Endodermal cell (in vitro differentiated cells): ENCODE measurements at regions not wholly inside any gene's neighbourhood (a gene's known extent, or its start where the extent isn't known, plus 50 kb on each side); places are given as distances from the start of the nearest gene placed in this dataset.

Experiments used
- DNase-seq: peaks from one replicate; pipeline ENCODE4 v3.0.0-alpha.2; 2017
- H3K27ac ChIP-seq: 2 replicates; pipeline ENCODE4 v1.5.1; 2013; ENCODE audit warnings: mild to moderate bottlenecking, low read depth, low read length, moderate library complexity
- H3K27me3 ChIP-seq: 2 replicates; pipeline ENCODE4 v1.6.1; 2013; ENCODE audit warnings: mild to moderate bottlenecking, low read length, moderate library complexity; ENCODE audit not compliant: insufficient read depth, control insufficient read depth, poor library complexity, severe bottlenecking
- H3K36me3 ChIP-seq: 2 replicates; pipeline ENCODE4 v1.7.0; 2013; ENCODE audit warnings: mild to moderate bottlenecking, low read length, moderate library complexity; ENCODE audit not compliant: control insufficient read depth, insufficient read depth
- H3K4me1 ChIP-seq: one replicate; pipeline ENCODE4 v1.7.0; 2013; ENCODE audit warnings: low read length; ENCODE audit not compliant: control insufficient read depth, insufficient read depth
- H3K4me3 ChIP-seq: 2 replicates; pipeline ENCODE4 v1.5.1; 2013; ENCODE audit warnings: mild to moderate bottlenecking, low read length, moderate library complexity
- H3K9ac ChIP-seq: 2 replicates; pipeline ENCODE4 v1.6.1; 2013; ENCODE audit warnings: mild to moderate bottlenecking, low read length, moderate library complexity; ENCODE audit not compliant: poor library complexity, severe bottlenecking; ENCODE audit errors: extremely low read depth
- H3K9me3 ChIP-seq: 2 replicates; pipeline ENCODE4 v1.6.1; 2013; ENCODE audit warnings: mild to moderate bottlenecking, low read length, moderate library complexity; ENCODE audit not compliant: control insufficient read depth
- H3K27ac Mint-ChIP-seq: 2 replicates; pipeline ENCODE4 v1.8.0; 2020; ENCODE audit warnings: mixed read lengths
- H3K27me3 Mint-ChIP-seq: 2 replicates; pipeline ENCODE4 v1.8.0; 2021; ENCODE audit warnings: mild to moderate bottlenecking, mixed read lengths; ENCODE audit not compliant: insufficient read depth
- H3K36me3 Mint-ChIP-seq: 2 replicates; pipeline ENCODE4 v1.8.0; 2020; ENCODE audit warnings: low read depth, mixed read lengths
- H3K4me1 Mint-ChIP-seq: 2 replicates; pipeline ENCODE4 v1.8.0; 2020; ENCODE audit warnings: mixed read lengths
- H3K4me3 Mint-ChIP-seq: 2 replicates; pipeline ENCODE4 v1.8.0; 2020; ENCODE audit warnings: mild to moderate bottlenecking, moderate library complexity, mixed read lengths
- H3K9me3 Mint-ChIP-seq: 2 replicates; pipeline ENCODE4 v1.8.0; 2020; ENCODE audit warnings: mild to moderate bottlenecking, mixed read lengths
- WGBS, 2 experiments: methylation state at CpG; one replicate each; pipeline versions ENCODE4 v1.1.5 to v1.1.7; 2013; ENCODE audit warnings: missing lambda C conversion rate in 2 of 2, mixed read lengths in 1 of 2; ENCODE audit not compliant: insufficient coverage in 1 of 2, insufficient read length in 1 of 2; 5-methylcytosine and 5-hydroxymethylcytosine counted together
- TF ChIP-seq, protein P1 (sequence below): fragments of 200-600 bp; sonication (generic); conservative IDR thresholded peaks from 2 replicates; pipeline ENCODE4 v1.5.0; 2021; ENCODE audit warnings: antibody characterized with exemption, mild to moderate bottlenecking

DNA sequence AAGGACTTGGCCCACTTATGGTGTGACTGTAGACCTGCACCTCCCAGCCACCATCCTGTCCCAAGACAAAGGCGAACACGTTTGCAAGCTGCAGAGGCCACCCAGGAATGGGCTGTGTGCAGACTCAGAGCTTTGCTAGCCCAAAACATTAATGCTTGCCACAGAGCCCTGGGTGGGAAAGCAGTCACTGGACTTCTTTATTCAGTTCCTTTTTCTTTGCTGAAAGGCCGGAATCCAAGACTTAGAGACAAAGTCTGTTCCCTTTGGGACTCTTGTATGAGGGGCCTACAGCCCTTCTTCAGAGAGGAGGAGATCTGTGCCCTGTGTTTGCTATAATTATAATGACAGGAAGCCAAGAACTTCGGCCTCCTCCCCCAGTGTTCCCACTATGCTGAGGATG lies 167.8 kb downstream of the DLEU7 start:
- no peak overlapping the region for H3K9ac ChIP-seq
- Mint-ChIP-seq H3K4me1 (peaks cover 45% of the 10 kb centered on the region), H3K9me3 (no peaks in the 10 kb centered on the region), H3K4me3 (no peak overlapping the region), H3K36me3 (no peaks in the 10 kb centered on the region), H3K27ac (no peak overlapping the region), H3K27me3 (peaks cover 7% of the 10 kb centered on the region)
- 90 to 100% methylated on average over 3 to 4 of the region's 4 CpGs for WGBS, 2 experiments
- H3K4me1 ChIP-seq, result peaks cover 34% of the 10 kb centered on the region
- no peak overlapping the region for H3K4me3 ChIP-seq
- TF ChIP-seq, protein P1, sequence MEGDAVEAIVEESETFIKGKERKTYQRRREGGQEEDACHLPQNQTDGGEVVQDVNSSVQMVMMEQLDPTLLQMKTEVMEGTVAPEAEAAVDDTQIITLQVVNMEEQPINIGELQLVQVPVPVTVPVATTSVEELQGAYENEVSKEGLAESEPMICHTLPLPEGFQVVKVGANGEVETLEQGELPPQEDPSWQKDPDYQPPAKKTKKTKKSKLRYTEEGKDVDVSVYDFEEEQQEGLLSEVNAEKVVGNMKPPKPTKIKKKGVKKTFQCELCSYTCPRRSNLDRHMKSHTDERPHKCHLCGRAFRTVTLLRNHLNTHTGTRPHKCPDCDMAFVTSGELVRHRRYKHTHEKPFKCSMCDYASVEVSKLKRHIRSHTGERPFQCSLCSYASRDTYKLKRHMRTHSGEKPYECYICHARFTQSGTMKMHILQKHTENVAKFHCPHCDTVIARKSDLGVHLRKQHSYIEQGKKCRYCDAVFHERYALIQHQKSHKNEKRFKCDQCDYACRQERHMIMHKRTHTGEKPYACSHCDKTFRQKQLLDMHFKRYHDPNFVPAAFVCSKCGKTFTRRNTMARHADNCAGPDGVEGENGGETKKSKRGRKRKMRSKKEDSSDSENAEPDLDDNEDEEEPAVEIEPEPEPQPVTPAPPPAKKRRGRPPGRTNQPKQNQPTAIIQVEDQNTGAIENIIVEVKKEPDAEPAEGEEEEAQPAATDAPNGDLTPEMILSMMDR, result no peak
- H3K27me3 ChIP-seq, result no peaks in the 10 kb centered on the region
- no peaks in the 10 kb centered on the region for H3K9me3 ChIP-seq
- H3K36me3 ChIP-seq, result no peaks in the 10 kb centered on the region
- H3K27ac ChIP-seq, result no peak overlapping the region
- DNase-seq, result no peak

DNA sequence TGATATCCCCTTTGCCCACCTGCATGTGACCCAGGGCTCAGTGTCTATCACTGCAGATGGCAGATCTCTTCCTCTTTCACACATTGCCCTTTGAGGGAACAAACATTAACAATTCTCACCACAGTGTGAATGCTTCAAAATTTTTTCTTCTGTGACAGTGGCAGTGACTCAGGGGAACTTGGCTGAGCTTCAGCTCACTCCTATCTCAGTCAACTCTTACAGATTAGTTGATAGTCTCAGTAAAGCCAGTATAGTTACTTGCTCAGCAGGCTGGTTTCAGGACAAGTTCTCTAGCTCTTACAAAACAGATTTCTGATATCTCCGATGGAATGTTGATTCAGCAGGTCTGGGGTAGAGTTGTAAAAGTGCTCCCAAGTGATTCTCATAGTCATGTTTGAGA lies 166.9 kb downstream of the DLEU7 start:
- no peaks in the 10 kb centered on the region for H3K27me3 ChIP-seq
- H3K4me3 Mint-ChIP-seq, result no peak overlapping the region
- peaks cover 7% of the 10 kb centered on the region for H3K27me3 Mint-ChIP-seq
- no peaks in the 10 kb centered on the region for H3K36me3 ChIP-seq
- no peak overlapping the region for H3K9ac ChIP-seq
- H3K27ac Mint-ChIP-seq, result peak overlapping the region; percentile 27
- TF ChIP-seq, protein P1, result no peak
- no peaks in the 10 kb centered on the region for H3K36me3 Mint-ChIP-seq
- peaks cover 37% of the 10 kb centered on the region for H3K4me1 Mint-ChIP-seq
- H3K4me3 ChIP-seq, result no peak overlapping the region
- peak; percentile 58 for DNase-seq
- H3K9me3 ChIP-seq, result no peaks in the 10 kb centered on the region
- peaks cover 30% of the 10 kb centered on the region for H3K4me1 ChIP-seq
- WGBS, 2 experiments, result 62 to 100% methylated on average over 1 of the region's 1 CpG
- H3K27ac ChIP-seq, result peak overlapping the region; percentile 1
- no peaks in the 10 kb centered on the region for H3K9me3 Mint-ChIP-seq

DNA sequence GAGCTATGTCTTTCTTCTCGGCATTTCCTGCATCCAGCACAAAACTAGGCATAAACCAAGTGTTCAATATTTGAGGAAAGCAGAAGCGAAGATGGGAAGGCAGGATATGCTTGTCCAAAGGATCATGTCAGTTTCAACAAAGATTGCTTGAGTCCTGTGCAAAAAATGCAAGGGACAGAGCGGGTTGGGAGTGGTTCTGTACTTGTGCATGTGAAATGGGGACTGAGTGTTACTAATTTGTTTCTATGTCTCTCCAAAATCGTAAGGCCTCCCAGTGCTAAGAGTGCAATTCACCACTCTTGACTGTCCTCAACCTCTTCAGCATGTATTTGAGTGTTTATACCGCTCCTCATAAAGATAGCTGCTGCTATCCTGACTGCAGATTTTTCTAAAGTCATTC lies 166.2 kb downstream of the DLEU7 start:
- Mint-ChIP-seq H3K4me1 (peaks cover 34% of the 10 kb centered on the region), H3K4me3 (no peak overlapping the region), H3K9me3 (no peaks in the 10 kb centered on the region), H3K27me3 (peaks cover 7% of the 10 kb centered on the region), H3K27ac (peak overlapping the region; percentile 27), H3K36me3 (no peaks in the 10 kb centered on the region)
- Histone ChIP-seq H3K36me3 (no peaks in the 10 kb centered on the region), H3K9ac (no peak overlapping the region), H3K4me1 (peaks cover 30% of the 10 kb centered on the region), H3K27ac (no peak overlapping the region), H3K9me3 (peaks cover 5% of the 10 kb centered on the region), H3K4me3 (no peak overlapping the region), H3K27me3 (no peaks in the 10 kb centered on the region)
- TF ChIP-seq, protein P1, result no peak
- no peak for DNase-seq
- WGBS, 2 experiments, result 94 to 100% methylated on average over 2 to 5 of the region's 5 CpGs
